ENCODE measurements at regions not wholly inside any gene's neighbourhood (a gene's known extent, or its start where the extent isn't known, plus 50 kb on each side); places are given as distances from the start of the nearest gene placed in this dataset.

DNA sequence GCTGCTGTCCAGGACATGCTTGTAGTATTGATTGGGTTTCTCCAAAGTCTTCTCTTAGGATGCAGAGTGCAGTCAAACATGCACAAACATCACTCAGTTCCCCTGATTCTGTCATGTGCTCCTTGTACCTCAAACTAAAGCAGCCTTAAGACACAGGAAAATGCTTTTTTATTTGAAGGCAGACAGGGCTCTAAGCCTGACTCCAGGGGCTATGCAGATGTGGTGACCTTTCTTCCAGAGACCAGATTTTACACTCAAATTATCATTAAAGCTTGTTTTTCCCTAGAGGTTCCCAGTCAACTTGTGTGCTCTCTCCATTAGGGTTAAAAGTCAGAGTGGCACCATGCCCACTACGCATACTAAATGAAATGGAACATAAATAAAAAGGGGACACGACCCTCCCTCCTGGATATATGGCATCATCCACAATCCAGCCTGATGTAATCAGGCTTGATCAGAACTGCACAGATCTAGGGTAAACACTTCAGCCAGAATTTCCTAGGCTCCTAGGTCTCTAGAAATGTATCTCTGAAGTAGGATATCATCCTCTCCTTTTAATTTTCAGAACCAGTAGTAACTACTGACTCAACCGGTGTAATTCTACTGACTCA lies 771.1 kb downstream of the NR2F1-AS1 start:
- H3K4me1 ChIP-seq (ENCODE audit: insufficient read depth) = no peaks in the 10 kb centered on the region
- intact Hi-C loops (cut with DNase I) = no loop called here
- H3K27ac ChIP-seq = no peak overlapping the region
- no peak for DNase-seq
- no peaks in the 10 kb centered on the region for H3K9me3 ChIP-seq
- WGBS, 3 donors = 81 to 93% (median 90%) methylated on average over 3 of the region's 3 CpGs
- TF ChIP-seq, protein P1, sequence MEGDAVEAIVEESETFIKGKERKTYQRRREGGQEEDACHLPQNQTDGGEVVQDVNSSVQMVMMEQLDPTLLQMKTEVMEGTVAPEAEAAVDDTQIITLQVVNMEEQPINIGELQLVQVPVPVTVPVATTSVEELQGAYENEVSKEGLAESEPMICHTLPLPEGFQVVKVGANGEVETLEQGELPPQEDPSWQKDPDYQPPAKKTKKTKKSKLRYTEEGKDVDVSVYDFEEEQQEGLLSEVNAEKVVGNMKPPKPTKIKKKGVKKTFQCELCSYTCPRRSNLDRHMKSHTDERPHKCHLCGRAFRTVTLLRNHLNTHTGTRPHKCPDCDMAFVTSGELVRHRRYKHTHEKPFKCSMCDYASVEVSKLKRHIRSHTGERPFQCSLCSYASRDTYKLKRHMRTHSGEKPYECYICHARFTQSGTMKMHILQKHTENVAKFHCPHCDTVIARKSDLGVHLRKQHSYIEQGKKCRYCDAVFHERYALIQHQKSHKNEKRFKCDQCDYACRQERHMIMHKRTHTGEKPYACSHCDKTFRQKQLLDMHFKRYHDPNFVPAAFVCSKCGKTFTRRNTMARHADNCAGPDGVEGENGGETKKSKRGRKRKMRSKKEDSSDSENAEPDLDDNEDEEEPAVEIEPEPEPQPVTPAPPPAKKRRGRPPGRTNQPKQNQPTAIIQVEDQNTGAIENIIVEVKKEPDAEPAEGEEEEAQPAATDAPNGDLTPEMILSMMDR (IDR thresholded peaks at IDR 0.05) = no peak
- TF ChIP-seq EP300 (IDR thresholded peaks at IDR 0.05) (no peak), POLR2A (IDR thresholded peaks at IDR 0.05) (no peak)
- H3K36me3 ChIP-seq = no peaks in the 10 kb centered on the region
- H3K4me3 ChIP-seq = no peak overlapping the region
- no peaks in the 10 kb centered on the region for H3K27me3 ChIP-seq

GRCh38 chr5:92808474-92808873 lies 772.5 kb downstream of the NR2F1-AS1 start:
- intact Hi-C loops (cut with DNase I) = no loop called here
- Histone ChIP-seq H3K4me1 (ENCODE audit: insufficient read depth) (no peaks in the 10 kb centered on the region), H3K4me3 (no peak overlapping the region), H3K27ac (no peak overlapping the region), H3K9me3 (no peaks in the 10 kb centered on the region), H3K36me3 (no peaks in the 10 kb centered on the region), H3K27me3 (no peaks in the 10 kb centered on the region)
- WGBS, 3 donors = 26 to 57% (median 47%) methylated on average over 1 of the region's 1 CpG
- DNase-seq = no peak
- TF ChIP-seq EP300 (IDR thresholded peaks at IDR 0.05) = no peak
- TF ChIP-seq, protein P1 (IDR thresholded peaks at IDR 0.05) = no peak
- TF ChIP-seq POLR2A (IDR thresholded peaks at IDR 0.05) = no peak

DNA sequence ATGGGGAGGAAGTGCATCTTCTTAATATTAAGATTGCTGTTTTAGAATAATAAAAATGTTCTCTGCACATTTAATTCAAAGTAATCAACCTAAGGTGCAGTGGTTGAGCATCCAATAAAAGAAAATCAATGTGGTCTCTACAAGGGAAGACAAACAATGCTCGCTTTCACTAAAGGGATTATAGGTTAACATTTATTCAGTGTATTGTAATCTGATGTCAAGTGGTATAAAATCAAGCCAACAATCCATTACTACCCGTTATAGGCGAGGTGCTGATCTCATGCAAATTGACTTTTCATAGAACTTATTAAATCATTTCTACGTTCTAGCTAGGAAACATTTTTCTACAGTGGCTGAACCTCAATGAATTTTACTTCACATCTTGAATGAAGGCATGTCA lies 773.9 kb downstream of the NR2F1-AS1 start:
- no peaks in the 10 kb centered on the region for H3K4me1 ChIP-seq (ENCODE audit: insufficient read depth)
- intact Hi-C loops (cut with DNase I) = no loop called here
- TF ChIP-seq, protein P1 (IDR thresholded peaks at IDR 0.05) = no peak
- TF ChIP-seq POLR2A (IDR thresholded peaks at IDR 0.05) (no peak), EP300 (IDR thresholded peaks at IDR 0.05) (no peak)
- H3K36me3 ChIP-seq = no peaks in the 10 kb centered on the region
- H3K27me3 ChIP-seq = no peaks in the 10 kb centered on the region
- H3K27ac ChIP-seq = no peak overlapping the region
- no peak for DNase-seq
- H3K4me3 ChIP-seq = no peak overlapping the region
- no peaks in the 10 kb centered on the region for H3K9me3 ChIP-seq
- 92 to 97% (median 96%) methylated on average over 4 of the region's 4 CpGs for WGBS, 3 donors

DNA sequence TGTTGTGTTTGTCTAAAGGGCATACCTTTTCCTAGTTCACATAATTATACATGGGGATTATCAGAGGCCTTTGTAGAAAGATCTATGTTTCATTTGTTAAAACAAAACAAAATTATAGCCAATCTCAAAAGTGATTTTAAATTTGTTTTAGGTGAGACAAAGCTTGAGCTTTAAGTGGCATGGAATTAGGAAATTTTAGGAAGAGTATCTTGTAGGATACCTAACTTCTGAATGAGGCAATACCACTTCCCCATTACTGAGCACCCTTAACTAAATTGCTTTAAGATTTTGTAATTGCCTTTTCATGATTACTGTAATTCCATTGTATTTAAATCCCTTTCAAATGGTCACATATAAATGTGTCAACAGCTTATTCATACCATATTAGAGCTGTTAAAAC lies 775.6 kb downstream of the NR2F1-AS1 start:
- H3K27me3 ChIP-seq = no peaks in the 10 kb centered on the region
- H3K4me1 ChIP-seq (ENCODE audit: insufficient read depth) = no peaks in the 10 kb centered on the region
- no peak overlapping the region for H3K27ac ChIP-seq
- H3K4me3 ChIP-seq = no peak overlapping the region
- no peaks in the 10 kb centered on the region for H3K9me3 ChIP-seq
- no peak for TF ChIP-seq EP300 (IDR thresholded peaks at IDR 0.05)
- TF ChIP-seq, protein P1 (IDR thresholded peaks at IDR 0.05) = no peak
- no peak for TF ChIP-seq POLR2A (IDR thresholded peaks at IDR 0.05)
- intact Hi-C loops (cut with DNase I) = no loop called here
- H3K36me3 ChIP-seq = no peaks in the 10 kb centered on the region
- DNase-seq = no peak
